IPS DF 19.7 (cell line): ENCODE measurements at regions not wholly inside any gene's neighbourhood (a gene's known extent, or its start where the extent isn't known, plus 50 kb on each side); places are given as distances from the start of the nearest gene placed in this dataset.
"Not testable (repeated sequence)": the region's sequence is repeated elsewhere in the genome, so short reads cannot be mapped to it uniquely, and the experiment has no call there.

Source experiments
- DNase-seq: peaks from one replicate; pipeline ENCODE4 v3.0.0-alpha.2; 2013; ENCODE audit warnings: low read depth, low spot score

DNA sequence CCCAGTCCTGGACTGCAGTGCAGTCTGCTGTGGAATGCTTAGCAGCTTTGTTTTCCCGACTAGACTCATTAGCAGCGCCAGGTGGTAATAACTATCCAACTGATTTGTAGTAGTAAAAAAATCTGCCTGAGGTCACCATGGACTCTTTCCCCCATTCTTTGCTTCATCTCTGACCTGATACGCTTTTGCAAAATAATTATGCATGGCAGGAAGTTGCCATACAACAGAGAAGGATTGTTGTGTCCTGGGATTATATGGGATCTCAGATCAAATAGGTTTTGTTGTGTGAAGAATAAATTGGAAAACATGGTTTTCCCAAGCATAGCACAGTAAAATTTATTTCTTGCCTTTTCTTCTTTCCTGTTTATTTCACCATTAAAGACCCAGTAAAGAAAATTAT is 72.4 kb upstream of the ATP5MC3 start:
- no peak for DNase-seq

DNA sequence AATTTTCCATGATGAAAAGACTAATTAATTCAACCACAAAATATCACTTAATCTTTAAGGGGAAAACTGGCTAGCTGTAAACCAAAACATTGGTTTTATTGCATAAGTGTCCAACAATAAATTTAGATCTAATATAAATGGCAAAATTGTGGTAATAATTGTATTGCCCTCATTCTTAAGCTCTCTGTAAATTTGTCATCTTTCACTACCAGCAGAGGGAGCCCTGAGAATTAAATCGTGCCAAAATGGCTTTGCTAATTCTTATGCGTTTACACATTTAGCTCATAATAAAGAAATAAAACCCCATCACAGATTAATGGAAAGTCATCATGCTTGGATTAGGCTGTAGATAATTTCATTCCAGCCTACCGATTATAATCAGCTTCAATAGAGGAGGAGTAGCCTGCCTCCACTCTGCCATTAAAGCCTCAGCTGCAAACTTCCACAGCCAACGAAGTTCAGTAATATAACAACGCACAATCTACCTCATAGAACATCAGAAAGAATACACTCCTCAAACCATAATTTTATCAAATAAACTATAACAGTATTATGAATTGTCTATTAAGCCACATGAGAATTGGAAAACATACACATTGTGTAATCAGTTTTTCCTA is 70.0 kb upstream of the ATP5MC3 start:
- DNase-seq = no peak

GRCh38 chr2:175247159-175247558 is 65.6 kb upstream of the ATP5MC3 start:
- no peak for DNase-seq

GRCh38 chr2:175244697-175245096 is 63.2 kb upstream of the ATP5MC3 start:
- no peak for DNase-seq

DNA sequence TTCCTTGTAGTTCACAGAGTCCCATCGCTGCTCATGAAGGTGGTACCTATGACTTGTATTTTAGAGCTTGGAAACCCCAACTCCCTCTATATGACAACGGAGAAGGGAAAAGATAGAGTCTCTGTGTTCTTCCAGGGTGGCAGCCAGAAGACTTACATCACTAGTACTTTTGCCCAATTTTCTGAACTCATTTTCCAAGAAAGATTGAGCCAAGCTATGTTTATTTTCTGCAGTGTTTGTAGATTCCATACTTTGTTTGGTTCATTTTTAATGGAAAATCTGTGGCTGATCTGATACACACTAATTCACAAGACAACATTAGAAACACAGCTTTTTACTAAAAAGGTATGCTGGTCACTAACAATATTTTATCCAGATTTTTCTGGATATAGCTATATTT is 60.2 kb upstream of the ATP5MC3 start:
- DNase-seq = no peak

DNA sequence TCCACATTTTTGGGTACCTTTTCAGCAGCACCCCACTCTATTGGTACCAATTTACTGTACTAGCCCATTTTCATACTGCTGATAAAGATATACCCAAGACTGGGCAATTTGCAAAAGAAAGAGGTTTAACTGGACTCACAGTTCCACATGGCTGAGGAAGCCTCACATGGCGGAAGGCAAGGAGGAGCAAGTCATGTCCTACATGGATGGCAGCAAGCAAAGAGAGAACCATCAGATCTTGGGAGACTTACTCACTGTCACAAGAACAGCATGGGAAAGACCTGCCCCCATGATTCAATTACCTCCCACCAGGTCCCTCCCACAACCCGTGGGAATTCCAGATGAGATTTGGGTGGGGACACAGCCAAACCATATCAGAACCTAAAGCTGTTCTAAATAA is 58.5 kb upstream of the ATP5MC3 start:
- not testable (repeated sequence) for DNase-seq

DNA sequence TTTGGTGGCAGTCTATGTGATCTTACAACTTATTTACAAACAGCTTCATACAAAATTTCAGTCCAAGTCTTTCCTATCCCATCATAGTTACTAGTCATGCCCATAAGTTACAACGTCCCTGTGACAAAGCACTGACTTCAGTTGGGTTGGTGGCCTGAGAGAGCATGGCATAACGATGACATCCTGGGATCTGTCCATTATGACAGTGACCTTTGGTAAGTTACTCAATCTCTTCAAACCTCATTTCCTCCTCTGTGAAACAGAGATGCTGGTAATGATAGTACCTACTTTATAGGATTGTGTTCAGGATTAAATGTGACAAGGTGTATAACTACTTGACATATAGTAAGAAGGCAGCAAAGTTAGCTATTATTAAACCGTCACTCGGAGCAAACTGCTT is 55.4 kb upstream of the ATP5MC3 start:
- no peak for DNase-seq

DNA sequence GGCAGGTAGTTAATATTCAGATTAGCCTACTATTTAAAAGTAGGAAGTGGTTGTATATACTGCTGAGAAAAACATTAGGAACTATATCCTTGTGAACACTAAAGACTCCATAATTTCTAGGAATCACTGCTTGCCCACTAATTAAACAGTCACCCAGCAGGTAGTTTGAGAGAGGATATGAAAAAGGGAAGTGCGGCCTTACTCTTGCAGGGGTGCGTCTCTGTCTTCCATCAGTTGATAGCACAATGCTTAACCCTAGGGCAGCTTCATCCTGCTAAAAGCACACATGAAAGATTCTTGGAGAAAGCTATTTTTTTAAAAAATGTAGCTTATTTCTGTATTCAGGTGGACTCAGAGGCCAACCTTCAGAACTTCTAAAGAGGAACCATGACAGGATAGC is 53.1 kb upstream of the ATP5MC3 start:
- DNase-seq = no peak

GRCh38 chr2:175234153-175234552 is 52.6 kb upstream of the ATP5MC3 start:
- no peak for DNase-seq

DNA sequence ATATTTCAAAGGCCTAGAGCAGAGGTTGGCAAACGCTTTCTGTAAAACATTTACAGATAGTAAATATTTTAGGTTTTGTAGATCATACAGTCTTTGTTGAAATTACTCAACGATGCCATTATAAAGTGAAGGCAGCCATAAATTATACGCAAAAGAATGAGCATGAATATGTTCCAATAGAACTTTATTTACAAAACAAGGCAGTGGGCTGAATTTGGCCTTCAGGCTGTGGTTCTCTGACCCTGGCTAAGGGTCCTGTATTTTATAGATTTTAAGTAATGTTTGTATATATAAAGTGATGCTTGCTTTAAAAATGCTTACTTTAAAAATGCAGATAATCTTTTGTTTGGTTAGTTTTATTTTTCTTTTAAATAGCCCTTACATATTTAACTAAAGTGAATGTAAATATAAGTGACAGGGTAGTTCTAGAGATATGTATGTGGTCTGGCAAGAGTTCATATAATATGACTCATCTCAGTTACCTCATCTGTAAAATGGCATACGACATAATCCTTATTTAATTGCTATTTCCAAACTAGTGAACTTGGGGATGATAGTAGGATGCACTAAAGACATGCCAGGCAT is 51.7 kb upstream of the ATP5MC3 start:
- no peak for DNase-seq
